ENCODE measurements at regions not wholly inside any gene's neighbourhood (a gene's known extent, or its start where the extent isn't known, plus 50 kb on each side); places are given as distances from the start of the nearest gene placed in this dataset.

GRCh38 chr21:38631206-38631605 lies 132.9 kb upstream of the ERG start:
- TF ChIP-seq CTCF (IDR thresholded peaks at IDR 0.05; ENCODE audit: extremely low read depth in 1 of 2, insufficient read depth in 1 of 2, low read depth in 1 of 2, low read length in 2 of 2) (no peak), FOS (IDR thresholded peaks at IDR 0.05; ENCODE audit: borderline replicate concordance, insufficient read depth, low read length) (no peak), JUN (IDR thresholded peaks at IDR 0.05; ENCODE audit: borderline replicate concordance, insufficient read depth, insufficient read length, low read depth) (no peak), GATA2 (IDR thresholded peaks at IDR 0.05; ENCODE audit: insufficient read depth, insufficient read length, low read depth, low read length) (no peak), EZH2 (IDR thresholded peaks at IDR 0.05; ENCODE audit: borderline replicate concordance, low read depth, low read length, severe bottlenecking) (no peak), POLR2AphosphoS5 (IDR thresholded peaks at IDR 0.05; ENCODE audit: insufficient read depth, low read depth, low read length) (no peak), POLR2A (IDR thresholded peaks at IDR 0.05; ENCODE audit: low read depth, low read length) (no peak), MAX (IDR thresholded peaks at IDR 0.05; ENCODE audit: insufficient read depth, insufficient read length) (no peak), MYC (IDR thresholded peaks at IDR 0.05; ENCODE audit: low read depth, low read length) (no peak)

Data from endothelial cell of umbilical vein (primary cell).